Loucy (cell line): ENCODE measurements at regions not wholly inside any gene's neighbourhood (a gene's known extent, or its start where the extent isn't known, plus 50 kb on each side); places are given as distances from the start of the nearest gene placed in this dataset.
"Not testable (repeated sequence)": the region's sequence is repeated elsewhere in the genome, so short reads cannot be mapped to it uniquely, and the experiment has no call there.

Experiments used
- H2AFZ ChIP-seq: fragments of 200-600 bp; sonication (generic); 2 replicates; pipeline ENCODE4 v1.6.0; 2016; ENCODE audit warnings: antibody characterized with exemption, mild to moderate bottlenecking, low read length, moderate library complexity
- H3F3A ChIP-seq: fragments of 200-600 bp; 2 replicates; pipeline ENCODE4 v1.6.0; 2016; ENCODE audit warnings: antibody characterized with exemption, low read depth, mild to moderate bottlenecking
- H3K27me3 ChIP-seq: fragments of 200-600 bp; sonication (generic); 2 replicates; pipeline ENCODE4 v1.6.1; 2014; ENCODE audit warnings: low read length, mild to moderate bottlenecking; ENCODE audit not compliant: insufficient read depth, poor library complexity, severe bottlenecking
- H3K36me3 ChIP-seq: fragments of 200-600 bp; sonication (generic); 2 replicates; pipeline ENCODE4 v1.6.1; 2016; ENCODE audit warnings: low read length; ENCODE audit not compliant: insufficient read depth
- H3K4me1 ChIP-seq: fragments of 200-600 bp; sonication (generic); 2 replicates; pipeline ENCODE4 v1.5.1; 2014; ENCODE audit warnings: low read length, mild to moderate bottlenecking; ENCODE audit not compliant: insufficient read depth, poor library complexity, severe bottlenecking
- H3K4me2 ChIP-seq: fragments of 200-600 bp; sonication (generic); 2 replicates; pipeline ENCODE4 v1.6.0; 2014; ENCODE audit warnings: antibody characterized with exemption, low read length, low read depth, mild to moderate bottlenecking; ENCODE audit not compliant: poor library complexity, severe bottlenecking
- H3K4me3 ChIP-seq: fragments of 200-600 bp; sonication (generic); 2 replicates; pipeline ENCODE4 v1.5.1; 2014; ENCODE audit warnings: low read length, mild to moderate bottlenecking, mixed read lengths; ENCODE audit not compliant: poor library complexity, severe bottlenecking
- H3K79me2 ChIP-seq: fragments of 200-600 bp; sonication (generic); 2 replicates; pipeline ENCODE4 v1.6.1; 2014; ENCODE audit warnings: low read length; ENCODE audit not compliant: insufficient read depth
- H3K9ac ChIP-seq: fragments of 200-600 bp; sonication (generic); 2 replicates; pipeline ENCODE4 v1.6.0; 2014; ENCODE audit warnings: mild to moderate bottlenecking, low read depth, low read length, moderate library complexity; ENCODE audit not compliant: poor library complexity, severe bottlenecking
- H3K9me2 ChIP-seq: fragments of 200-600 bp; sonication (generic); replicated peaks from 2 replicates; pipeline ENCODE4 v1.6.1; 2016; ENCODE audit warnings: low read depth, low read length, mixed read lengths
- H3K9me3 ChIP-seq: fragments of 200-600 bp; sonication (generic); 2 replicates; pipeline ENCODE4 v1.6.1; 2014; ENCODE audit warnings: mild to moderate bottlenecking, antibody characterized with exemption, low read length, low read depth; ENCODE audit not compliant: insufficient read depth
- H4K20me1 ChIP-seq: fragments of 200-600 bp; sonication (generic); 2 replicates; pipeline ENCODE4 v1.6.0; 2014; ENCODE audit warnings: antibody characterized with exemption, low read length, mild to moderate bottlenecking; ENCODE audit not compliant: insufficient read depth, poor library complexity, severe bottlenecking
- CTCF ChIP-seq: fragments of 200-600 bp; sonication (generic); conservative IDR thresholded peaks from 2 replicates; pipeline ENCODE4 v1.5.1; 2014; ENCODE audit warnings: mild to moderate bottlenecking, antibody characterized with exemption, low read length
- EZH2phosphoT487 ChIP-seq: fragments of 200-600 bp; IDR thresholded peaks from 2 replicates; pipeline ENCODE4 v1.6.1; 2018; ENCODE audit warnings: antibody characterized with exemption, mild to moderate bottlenecking, moderate library complexity, borderline replicate concordance

- Histone ChIP-seq H2AFZ (no peak overlapping the region), H3K79me2 (no peaks in the 10 kb centered on the region), H3K4me1 (no peaks in the 10 kb centered on the region), H3K9me2 (no peaks in the 10 kb centered on the region), H3K4me3 (no peak overlapping the region), H3K9me3 (no peaks in the 10 kb centered on the region), H3K4me2 (no peak overlapping the region), H3K9ac (no peak overlapping the region), H3K27me3 (no peaks in the 10 kb centered on the region), H3F3A (no peaks in the 10 kb centered on the region), H3K36me3 (no peaks in the 10 kb centered on the region), H4K20me1 (no peaks in the 10 kb centered on the region)
- TF ChIP-seq EZH2phosphoT487, result no peak
- TF ChIP-seq CTCF, result no peak
Measured at GRCh38 chr4:135476272-135476671, 1274.7 kb upstream of the PABPC4L start.

- H3K9me3 ChIP-seq, result no peaks in the 10 kb centered on the region
- H3K4me2 ChIP-seq, result no peak overlapping the region
- H3F3A ChIP-seq, result no peaks in the 10 kb centered on the region
- H3K9me2 ChIP-seq, result no peaks in the 10 kb centered on the region
- no peak overlapping the region for H3K4me3 ChIP-seq
- no peaks in the 10 kb centered on the region for H3K79me2 ChIP-seq
- TF ChIP-seq EZH2phosphoT487 (no peak), CTCF (no peak)
- no peak overlapping the region for H2AFZ ChIP-seq
- H3K9ac ChIP-seq, result no peak overlapping the region
- H3K4me1 ChIP-seq, result no peaks in the 10 kb centered on the region
- no peaks in the 10 kb centered on the region for H3K36me3 ChIP-seq
- no peaks in the 10 kb centered on the region for H3K27me3 ChIP-seq
- no peaks in the 10 kb centered on the region for H4K20me1 ChIP-seq
Measured at GRCh38 chr4:135464311-135464710, 1262.7 kb upstream of the PABPC4L start.

GRCh38 chr4:135447598-135447997, 1246.0 kb upstream of the PABPC4L start:
- H3K4me3 ChIP-seq, H3F3A ChIP-seq, H3K4me2 ChIP-seq, H3K27me3 ChIP-seq, H3K4me1 ChIP-seq, H3K36me3 ChIP-seq, H4K20me1 ChIP-seq, H3K9me3 ChIP-seq, H2AFZ ChIP-seq, H3K9me2 ChIP-seq, H3K9ac ChIP-seq, H3K79me2 ChIP-seq: not testable (repeated sequence)

GRCh38 chr4:135434936-135435335, 1233.3 kb upstream of the PABPC4L start:
- Histone ChIP-seq H3K9ac (no peak overlapping the region), H3K79me2 (no peaks in the 10 kb centered on the region), H3K4me2 (no peak overlapping the region), H3K4me1 (no peaks in the 10 kb centered on the region), H3F3A (no peaks in the 10 kb centered on the region), H4K20me1 (no peaks in the 10 kb centered on the region), H3K36me3 (no peaks in the 10 kb centered on the region), H3K4me3 (no peak overlapping the region), H3K27me3 (no peaks in the 10 kb centered on the region), H2AFZ (no peak overlapping the region), H3K9me3 (no peaks in the 10 kb centered on the region), H3K9me2 (no peaks in the 10 kb centered on the region)
- TF ChIP-seq EZH2phosphoT487 (no peak), CTCF (no peak)
